SKM-1 treated with dmso at 0.1 percent for 144 hours (cell line): ENCODE measurements at regions not wholly inside any gene's neighbourhood (a gene's known extent, or its start where the extent isn't known, plus 50 kb on each side); places are given as distances from the start of the nearest gene placed in this dataset.

Source experiments
- DNase-seq: peaks from one replicate; lab custom pipeline; 2025; ENCODE audit not compliant: unreplicated experiment; lab: John Stamatoyannopoulos, UW

- no peak for DNase-seq
Observed at GRCh38 chr2:226220511-226220910, 579.1 kb downstream of the IRS1 start.

DNA sequence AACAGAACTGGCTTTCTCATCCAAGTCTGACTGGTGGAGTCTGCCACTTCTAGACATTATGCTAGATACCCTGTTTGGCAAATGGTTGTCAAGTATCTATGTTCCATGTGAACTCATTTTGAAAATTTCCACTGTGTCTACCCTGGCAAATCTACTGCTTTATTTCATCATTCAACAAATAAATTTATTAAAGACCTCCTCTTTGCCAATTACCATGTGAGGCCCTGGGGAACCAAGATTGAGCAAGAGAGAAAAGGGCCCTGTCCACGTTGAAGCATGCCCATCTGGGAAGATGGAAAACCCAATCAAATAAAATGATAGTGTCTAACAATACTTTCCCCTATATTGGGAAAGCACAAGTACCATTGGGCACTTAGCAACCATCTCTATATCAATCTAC, 582.4 kb downstream of the IRS1 start:
- DNase-seq = no peak

DNA sequence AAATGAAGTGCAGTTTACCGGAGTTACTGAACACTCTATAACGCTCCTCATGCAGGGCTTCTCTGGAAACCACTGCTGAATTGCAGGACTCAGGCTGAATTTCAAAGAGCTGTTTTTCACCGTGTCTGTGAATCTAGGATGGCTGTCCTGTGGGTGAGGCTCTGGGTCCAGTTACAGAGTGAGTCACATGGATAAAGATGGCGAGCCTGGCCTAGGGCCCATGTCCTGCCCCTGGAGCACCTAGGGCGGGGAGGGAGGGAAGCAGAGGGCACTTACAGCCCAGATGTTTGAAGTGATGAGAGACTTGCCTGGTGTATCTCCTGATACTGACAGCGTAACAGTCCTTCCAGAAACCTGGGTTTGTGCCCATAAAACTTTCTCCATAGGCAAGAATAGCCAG, 583.0 kb downstream of the IRS1 start:
- DNase-seq = no peak

GRCh38 chr2:226215902-226216503, 583.6 kb downstream of the IRS1 start:
- peak; percentile 59 for DNase-seq

GRCh38 chr2:226213717-226214116, 585.9 kb downstream of the IRS1 start:
- no peak for DNase-seq

DNA sequence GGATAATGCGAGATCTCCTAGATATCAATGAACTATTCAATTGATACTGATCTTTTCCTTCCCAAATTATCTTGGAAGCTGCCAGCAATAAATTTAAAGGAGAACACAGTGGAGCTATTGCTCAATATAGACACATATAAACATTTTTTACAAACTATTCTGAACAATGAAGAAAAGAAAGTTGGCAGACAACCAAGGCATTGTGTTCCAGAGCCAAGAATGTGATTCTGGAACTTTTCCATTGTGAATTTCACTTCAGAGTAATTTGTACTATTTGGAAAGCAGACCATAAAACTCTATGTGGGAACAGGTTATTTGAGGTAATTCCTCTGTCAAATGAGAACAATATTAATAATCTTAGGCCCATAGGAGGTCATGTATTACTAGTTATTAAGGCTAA, 588.2 kb downstream of the IRS1 start:
- no peak for DNase-seq

DNA sequence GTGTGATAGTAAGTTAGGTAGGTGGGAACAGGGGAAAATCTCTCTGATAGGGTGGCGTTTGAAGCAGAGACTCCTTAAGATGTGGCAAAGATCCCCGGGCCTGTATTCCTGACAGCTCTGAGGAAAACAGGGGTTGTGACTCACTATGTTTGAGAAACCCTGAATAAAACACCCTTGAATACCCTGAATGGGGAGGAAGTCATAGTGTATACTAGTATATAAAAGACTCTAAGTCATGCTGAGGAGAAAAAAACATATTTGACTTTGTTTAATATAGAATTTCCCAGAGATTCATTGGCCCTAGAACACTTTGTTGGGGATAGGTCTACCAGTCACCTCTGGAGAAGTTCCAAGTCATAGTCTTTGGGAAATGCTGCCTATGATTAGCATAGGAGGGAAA, 590.9 kb downstream of the IRS1 start:
- no peak for DNase-seq

- no peak for DNase-seq
Observed at GRCh38 chr2:226207671-226208070, 591.9 kb downstream of the IRS1 start.

- no peak for DNase-seq
Observed at GRCh38 chr2:226199555-226199954, 600.1 kb downstream of the IRS1 start.

DNA sequence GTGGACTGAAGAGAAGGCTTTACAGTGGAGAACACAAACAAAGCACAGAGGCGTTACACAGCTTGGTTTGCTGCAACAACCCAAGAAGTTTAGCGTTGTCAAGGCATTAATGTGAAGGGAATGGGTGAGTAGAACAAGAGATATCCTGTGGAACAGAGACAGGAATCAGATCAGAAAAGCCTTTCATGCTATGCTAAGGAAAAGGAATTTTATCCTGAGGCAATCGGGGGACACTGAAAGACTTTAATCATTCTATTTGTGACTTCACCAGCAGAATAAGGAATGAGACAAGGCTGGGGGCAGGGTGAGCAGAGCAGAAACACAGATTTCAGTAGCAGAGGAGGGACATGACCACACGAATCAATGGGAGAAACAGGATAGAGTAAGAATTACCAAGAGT, 600.7 kb downstream of the IRS1 start:
- DNase-seq = no peak

- DNase-seq = no peak
Observed at GRCh38 chr2:226190479-226191252, 609.0 kb downstream of the IRS1 start.

- DNase-seq = no peak
Observed at GRCh38 chr2:226189061-226189460, 610.6 kb downstream of the IRS1 start.

DNA sequence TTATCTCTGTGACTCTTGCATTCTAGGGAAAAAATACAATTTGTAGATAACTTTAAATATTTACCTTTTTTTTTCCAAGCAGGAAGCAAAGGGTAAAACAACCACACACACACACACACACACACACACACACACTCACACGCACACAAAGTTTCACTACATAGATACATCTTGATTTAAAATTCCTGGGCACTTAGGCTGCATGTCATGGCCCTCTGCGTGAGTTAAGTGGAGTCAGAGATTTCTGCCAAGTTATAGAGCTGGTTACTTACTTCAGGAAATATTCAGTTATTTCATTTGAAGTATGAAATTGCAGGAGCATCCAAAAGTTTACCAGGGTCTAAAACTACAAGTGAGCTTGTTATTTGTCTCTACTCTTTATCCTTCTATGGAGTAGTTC, 612.0 kb downstream of the IRS1 start:
- no peak for DNase-seq

DNA sequence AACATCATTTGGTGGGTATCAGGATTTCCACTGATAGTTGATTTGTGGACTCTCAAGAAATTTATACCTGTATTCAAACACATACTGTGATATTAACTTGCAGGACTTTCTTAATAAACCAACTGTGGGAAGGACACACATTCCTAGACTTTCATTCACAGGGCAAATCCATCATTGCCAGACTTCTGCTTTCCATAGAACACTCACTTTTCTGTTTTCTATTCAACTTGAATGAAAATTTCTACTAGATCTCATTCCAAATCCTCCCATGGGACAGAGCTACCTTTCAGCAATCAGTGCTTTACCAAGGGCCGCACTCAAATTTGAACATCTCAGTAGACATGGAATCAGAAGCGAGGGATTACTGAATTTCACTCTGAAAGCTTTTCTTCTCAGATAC, 612.5 kb downstream of the IRS1 start:
- DNase-seq = no peak

DNA sequence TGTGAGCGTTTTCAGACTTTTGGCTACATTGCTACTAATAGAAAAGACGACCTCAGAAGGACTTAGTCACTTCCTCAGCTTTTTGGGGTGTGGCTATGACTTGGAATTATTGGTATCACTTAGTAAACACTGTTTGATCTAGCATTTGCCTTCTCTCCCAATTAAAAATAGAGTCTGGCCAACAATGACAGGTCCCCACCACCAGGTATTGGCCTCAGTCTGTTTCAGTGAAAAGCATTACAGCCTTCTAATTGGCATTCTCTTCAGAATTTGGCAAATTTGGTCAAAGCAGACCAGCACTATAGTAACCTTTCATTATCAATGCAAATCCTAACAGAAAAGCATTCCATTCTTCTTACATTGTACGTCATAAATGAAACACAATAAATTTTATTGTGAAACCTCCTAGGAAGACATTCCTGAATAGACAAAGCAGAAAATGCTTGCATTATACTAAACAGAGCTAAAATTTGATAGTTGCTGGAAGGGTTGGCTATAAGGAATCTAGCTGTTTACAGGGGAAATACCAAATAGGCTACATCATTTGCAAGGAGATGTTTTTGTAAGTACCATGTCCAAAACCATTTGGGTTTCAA, 613.9 kb downstream of the IRS1 start:
- DNase-seq = no peak

GRCh38 chr2:226184940-226185615, 614.5 kb downstream of the IRS1 start:
- no peak for DNase-seq

- DNase-seq = no peak
Observed at GRCh38 chr2:226184540-226184939, 615.1 kb downstream of the IRS1 start.

- DNase-seq = no peak
Observed at GRCh38 chr2:226183550-226183949, 616.1 kb downstream of the IRS1 start.

- DNase-seq = no peak
Observed at GRCh38 chr2:226183033-226183432, 616.6 kb downstream of the IRS1 start.

DNA sequence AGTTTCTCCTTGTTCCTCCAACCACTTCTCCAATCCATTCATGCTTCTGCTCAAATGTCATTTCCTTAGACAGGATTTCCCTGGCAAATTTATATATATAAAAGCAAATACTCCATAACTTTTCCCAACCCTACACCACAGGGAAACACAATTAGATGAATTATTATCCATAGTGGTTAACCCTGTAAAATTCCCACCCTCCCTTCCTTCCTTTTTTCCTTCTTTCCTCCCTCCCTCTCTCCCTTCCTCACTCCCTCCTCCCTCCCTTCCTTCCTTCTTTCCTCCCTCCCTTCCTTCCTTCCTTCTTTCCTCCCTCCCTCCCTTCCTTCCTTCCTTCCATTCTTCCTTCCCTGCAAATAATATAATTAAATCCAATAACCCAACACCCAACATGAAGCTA, 617.7 kb downstream of the IRS1 start:
- no peak for DNase-seq

- DNase-seq = no peak
Observed at GRCh38 chr2:226180281-226180884, 619.2 kb downstream of the IRS1 start.

GRCh38 chr2:226179010-226179409, 620.6 kb downstream of the IRS1 start:
- no peak for DNase-seq
